Thoracic aorta (tissue), 2 donors: ENCODE measurements at regions not wholly inside any gene's neighbourhood (a gene's known extent, or its start where the extent isn't known, plus 50 kb on each side); places are given as distances from the start of the nearest gene placed in this dataset.
A peak's percentile ranks its signal among the peaks of the same experiment; 100 is the strongest.

Source experiments
- ATAC-seq: fragments of 150-250 bp; one replicate; pipeline ENCODE4 v1.8.0; 2017; ENCODE audit warnings: low read depth; ENCODE audit not compliant: insufficient number of reproducible peaks, low FRiP score
- DNase-seq: peaks from one replicate; pipeline ENCODE4 v3.0.0-alpha.2; 2020; ENCODE audit warnings: low spot score
- H3K27ac ChIP-seq, 2 donors: fragments of 200-600 bp; sonication (generic); 1 replicate in 1 of 2; 2 replicates in 1 of 2; pipeline ENCODE4 v1.5.1; 2016; ENCODE audit warnings: mild to moderate bottlenecking in 2 of 2, moderate library complexity in 2 of 2
- H3K27me3 ChIP-seq: fragments of 200-600 bp; sonication (generic); replicated peaks from 2 replicates; pipeline ENCODE4 v1.6.0; 2016; ENCODE audit warnings: mild to moderate bottlenecking; ENCODE audit not compliant: insufficient read depth
- H3K36me3 ChIP-seq: fragments of 200-600 bp; sonication (generic); one replicate; pipeline ENCODE4 v1.5.1; 2016
- H3K4me1 ChIP-seq, 2 donors: fragments of 200-600 bp; sonication (generic); 1 replicate in 1 of 2; 2 replicates in 1 of 2; pipeline versions ENCODE4 v1.5.1 to v1.6.0; 2016; ENCODE audit warnings: low read depth in 2 of 2, mild to moderate bottlenecking in 1 of 2; ENCODE audit not compliant: control insufficient read depth in 1 of 2
- H3K4me3 ChIP-seq: fragments of 200-600 bp; sonication (generic); 2 replicates; pipeline ENCODE4 v1.5.1; 2016; ENCODE audit warnings: mild to moderate bottlenecking
- H3K9me3 ChIP-seq: fragments of 200-600 bp; sonication (generic); 2 replicates; pipeline ENCODE4 v1.5.1; 2016
- TF ChIP-seq, protein P1 (sequence below): fragments of 200-600 bp; sonication (generic); IDR thresholded peaks from one replicate; pipeline ENCODE4 v1.5.1; 2019; ENCODE audit warnings: antibody characterized with exemption

DNA sequence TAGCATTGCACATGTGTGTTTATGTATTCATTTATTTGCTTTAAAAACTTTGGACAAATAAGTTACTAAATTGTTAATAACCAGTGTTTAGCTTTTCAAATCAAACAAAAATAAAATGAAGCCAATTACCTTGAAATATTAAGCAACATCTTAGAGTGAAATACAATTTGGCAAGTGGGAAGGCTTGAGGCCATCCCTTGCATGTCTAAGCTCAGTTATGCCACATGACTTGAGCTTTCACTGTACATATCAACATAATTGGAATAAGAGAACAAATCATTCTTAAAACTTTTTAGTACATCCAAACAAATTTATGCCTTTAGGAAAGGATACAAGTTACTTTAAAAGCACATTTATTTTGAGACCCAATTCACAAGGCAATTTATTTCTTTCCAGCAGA lies 640.6 kb downstream of the SPRY1 start:
- Histone ChIP-seq H3K27me3 (no peaks in the 10 kb centered on the region), H3K9me3 (no peaks in the 10 kb centered on the region), H3K36me3 (no peaks in the 10 kb centered on the region), H3K4me3 (no peak overlapping the region), H3K4me1 (peaks cover 0 to 18% of the 10 kb centered on the region in 2 donors), H3K27ac (no peak overlapping the region)
- DNase-seq (no peak), ATAC-seq (no peak)
- TF ChIP-seq, protein P1, sequence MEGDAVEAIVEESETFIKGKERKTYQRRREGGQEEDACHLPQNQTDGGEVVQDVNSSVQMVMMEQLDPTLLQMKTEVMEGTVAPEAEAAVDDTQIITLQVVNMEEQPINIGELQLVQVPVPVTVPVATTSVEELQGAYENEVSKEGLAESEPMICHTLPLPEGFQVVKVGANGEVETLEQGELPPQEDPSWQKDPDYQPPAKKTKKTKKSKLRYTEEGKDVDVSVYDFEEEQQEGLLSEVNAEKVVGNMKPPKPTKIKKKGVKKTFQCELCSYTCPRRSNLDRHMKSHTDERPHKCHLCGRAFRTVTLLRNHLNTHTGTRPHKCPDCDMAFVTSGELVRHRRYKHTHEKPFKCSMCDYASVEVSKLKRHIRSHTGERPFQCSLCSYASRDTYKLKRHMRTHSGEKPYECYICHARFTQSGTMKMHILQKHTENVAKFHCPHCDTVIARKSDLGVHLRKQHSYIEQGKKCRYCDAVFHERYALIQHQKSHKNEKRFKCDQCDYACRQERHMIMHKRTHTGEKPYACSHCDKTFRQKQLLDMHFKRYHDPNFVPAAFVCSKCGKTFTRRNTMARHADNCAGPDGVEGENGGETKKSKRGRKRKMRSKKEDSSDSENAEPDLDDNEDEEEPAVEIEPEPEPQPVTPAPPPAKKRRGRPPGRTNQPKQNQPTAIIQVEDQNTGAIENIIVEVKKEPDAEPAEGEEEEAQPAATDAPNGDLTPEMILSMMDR, result no peak

DNA sequence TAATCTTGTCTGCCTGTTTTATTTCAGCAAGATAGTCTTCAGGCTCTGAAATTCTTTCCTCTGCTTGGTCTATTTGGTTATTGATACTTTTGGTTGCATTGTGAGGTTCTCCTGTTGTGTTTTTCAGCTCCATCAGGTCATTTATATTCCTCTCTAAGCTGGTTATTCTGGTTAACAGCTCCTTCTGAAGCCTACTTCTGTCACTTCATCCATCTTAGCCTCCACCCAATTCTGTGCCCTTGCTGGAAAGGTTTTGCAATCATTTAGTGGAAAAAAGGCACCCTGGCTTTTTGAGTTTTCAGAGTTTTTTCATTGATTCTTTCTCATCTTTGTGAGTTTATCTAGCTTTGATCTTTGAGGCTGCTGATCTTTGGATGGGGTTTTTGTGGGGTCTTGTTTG lies 647.7 kb downstream of the SPRY1 start:
- Histone ChIP-seq H3K27me3 (no peaks in the 10 kb centered on the region), H3K4me1 (no peaks in the 10 kb centered on the region), H3K36me3 (no peaks in the 10 kb centered on the region), H3K4me3 (no peak overlapping the region), H3K27ac (no peak overlapping the region), H3K9me3 (no peaks in the 10 kb centered on the region)
- ATAC-seq (no peak), DNase-seq (no peak)
- TF ChIP-seq, protein P1, result no peak

DNA sequence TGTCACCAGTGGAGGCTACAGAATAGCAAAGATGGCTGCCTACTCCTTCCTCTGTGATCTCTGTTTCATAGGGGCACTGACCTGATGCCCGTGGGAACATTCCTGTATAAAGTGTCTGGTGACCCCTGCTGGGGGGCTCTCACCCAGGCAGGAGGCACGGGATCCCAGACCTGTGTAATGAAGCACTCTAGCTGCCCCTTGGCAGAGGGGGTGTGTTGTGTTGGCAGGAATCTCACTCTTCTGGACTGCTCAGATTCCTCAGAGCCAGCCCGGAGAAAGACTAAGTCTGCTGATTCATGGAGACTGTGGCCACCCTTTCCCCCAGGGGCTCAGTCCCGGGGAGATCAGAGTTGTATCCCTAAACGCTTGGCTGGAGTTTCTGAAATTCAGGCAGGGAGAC lies 648.3 kb downstream of the SPRY1 start:
- Histone ChIP-seq H3K9me3 (no peaks in the 10 kb centered on the region), H3K4me1 (no peaks in the 10 kb centered on the region), H3K27me3 (no peaks in the 10 kb centered on the region), H3K27ac (no peak overlapping the region), H3K36me3 (no peaks in the 10 kb centered on the region), H3K4me3 (no peak overlapping the region)
- TF ChIP-seq, protein P1, result no peak
- DNase-seq (no peak), ATAC-seq (no peak)

DNA sequence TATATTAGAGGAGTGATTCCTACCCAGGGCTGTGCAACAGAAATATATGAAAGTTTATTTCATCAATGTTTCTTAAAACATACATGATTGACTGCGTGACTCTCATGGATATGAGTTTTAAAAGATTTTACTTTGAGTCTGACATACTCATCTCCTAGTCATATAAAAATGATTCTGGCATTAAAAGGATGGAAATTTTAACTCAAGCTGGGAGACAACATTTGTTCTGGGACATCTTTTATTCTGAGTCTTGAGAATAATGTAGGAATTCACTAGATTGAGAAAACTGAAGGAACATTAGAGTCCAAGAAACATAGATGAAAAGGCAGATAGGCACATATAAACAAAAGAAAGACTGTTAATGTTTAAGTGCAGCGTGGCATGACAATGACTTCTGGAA lies 649.6 kb downstream of the SPRY1 start:
- TF ChIP-seq, protein P1, result no peak

DNA sequence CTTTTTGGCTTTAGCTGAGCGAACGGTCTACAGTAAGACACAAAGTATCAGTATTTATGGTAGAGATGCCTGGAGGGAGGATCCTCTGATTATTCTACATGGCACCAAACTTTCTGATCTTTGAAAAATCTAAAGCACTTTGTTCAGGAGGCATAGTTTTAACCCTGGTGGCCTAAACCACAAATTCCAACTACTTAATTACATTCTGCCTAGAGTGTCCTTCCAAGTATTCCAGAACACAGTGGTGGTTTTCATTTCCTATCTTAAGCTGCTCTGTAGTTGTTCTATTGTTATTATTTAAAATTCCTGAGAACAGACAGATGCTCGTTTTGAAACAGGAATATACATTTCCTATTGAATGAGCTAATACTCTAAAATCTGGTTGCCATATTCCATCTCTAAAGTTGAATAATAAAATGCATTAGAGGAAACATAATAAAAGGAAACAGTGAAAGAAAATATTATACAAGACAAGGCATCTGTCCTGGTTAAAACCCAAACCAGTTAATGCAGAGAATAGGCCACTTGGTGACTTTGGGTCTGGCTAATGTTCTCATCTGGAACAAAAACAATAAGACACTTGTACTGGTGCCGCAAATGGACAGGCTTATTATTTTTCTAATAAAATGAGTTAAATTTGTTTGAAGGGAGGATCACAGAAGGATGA lies 657.4 kb downstream of the SPRY1 start:
- no peaks in the 10 kb centered on the region for H3K36me3 ChIP-seq
- H3K27me3 ChIP-seq, result no peaks in the 10 kb centered on the region
- H3K4me1 ChIP-seq, result peaks cover 4 to 28% of the 10 kb centered on the region in 2 donors
- TF ChIP-seq, protein P1, result no peak
- DNase-seq (no peak), ATAC-seq (no peak)
- no peaks in the 10 kb centered on the region for H3K9me3 ChIP-seq
- no peak overlapping the region for H3K4me3 ChIP-seq
- H3K27ac ChIP-seq, result peak overlapping the region in 1 of 2 donors; percentile 61

More for the DNA sequence above, 649.6 kb downstream of the SPRY1 start:
- Histone ChIP-seq H3K36me3 (no peaks in the 10 kb centered on the region), H3K27ac (no peak overlapping the region), H3K4me1 (no peaks in the 10 kb centered on the region), H3K4me3 (no peak overlapping the region), H3K27me3 (no peaks in the 10 kb centered on the region), H3K9me3 (no peaks in the 10 kb centered on the region)
- DNase-seq (no peak), ATAC-seq (no peak)
